HG03280 (cell line): ENCODE measurements at regions not wholly inside any gene's neighbourhood (a gene's known extent, or its start where the extent isn't known, plus 50 kb on each side); places are given as distances from the start of the nearest gene placed in this dataset.
A peak's percentile ranks its signal among the peaks of the same experiment; 100 is the strongest.

Experiments
- ATAC-seq: cut with Tn5 transposase; IDR thresholded peaks from one replicate; pipeline ENCODE4 v1.9.1; 2021; ENCODE audit warnings: mild to moderate bottlenecking, moderate library complexity; ENCODE audit not compliant: unreplicated experiment

DNA sequence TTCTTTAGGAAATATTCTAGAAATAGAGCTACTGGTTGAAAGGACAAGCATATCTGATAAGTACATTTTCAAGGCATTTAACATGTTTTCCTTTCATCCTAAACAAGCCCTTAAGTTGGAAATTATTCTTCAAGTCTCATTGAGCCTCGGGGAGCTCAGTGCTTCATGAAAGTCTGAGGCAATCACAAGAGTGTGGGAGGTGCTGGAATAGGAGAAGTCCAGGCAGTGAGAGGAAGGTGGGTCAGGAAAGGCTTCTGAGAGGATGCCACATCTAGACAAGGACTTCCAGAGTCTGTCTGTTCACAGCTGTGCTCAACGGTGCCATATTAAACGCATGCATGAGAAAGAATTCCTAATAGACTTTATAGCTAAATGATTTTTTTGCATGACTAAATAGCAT lies 69.8 kb downstream of the CD83 start:
- ATAC-seq = no peak

- no peak for ATAC-seq
Observed at GRCh38 chr6:14189074-14189473, 71.5 kb downstream of the CD83 start.

DNA sequence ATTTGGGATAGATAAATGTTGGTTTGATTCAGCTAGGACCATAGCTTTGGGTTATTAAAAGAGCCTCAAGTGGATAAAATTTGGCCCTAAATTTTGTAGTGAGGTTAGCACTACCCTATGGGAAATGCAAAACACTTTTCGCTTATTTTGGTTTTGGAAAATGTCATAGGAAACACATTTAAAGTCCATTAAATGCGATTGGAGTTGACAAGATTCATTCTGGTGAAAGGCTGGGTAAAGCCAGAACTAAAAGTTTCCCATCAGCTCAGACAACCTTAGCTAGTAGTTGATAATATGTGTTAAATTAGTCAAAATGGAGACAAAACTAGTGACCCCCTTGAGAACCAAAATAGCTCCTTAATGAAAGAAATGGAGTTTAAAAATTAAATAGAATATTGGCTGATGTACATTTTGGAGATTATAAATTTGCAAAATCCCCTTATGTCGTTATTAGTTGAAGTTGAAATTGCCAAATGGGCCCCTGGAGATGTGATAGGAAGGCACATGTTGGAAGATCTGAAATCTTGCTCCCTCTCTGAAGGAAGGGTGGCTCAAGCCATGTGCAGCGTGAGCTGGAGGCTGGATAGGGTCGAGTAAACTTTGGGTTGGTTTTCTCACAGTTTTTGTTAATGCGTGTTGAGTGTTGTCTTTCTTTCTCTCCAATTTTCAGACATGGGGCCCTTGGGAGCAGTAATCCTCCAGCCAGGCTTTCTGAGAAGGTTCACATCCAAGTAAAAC lies 72.8 kb downstream of the CD83 start:
- no peak for ATAC-seq

- no peak for ATAC-seq
Observed at GRCh38 chr6:14190929-14191224, 73.3 kb downstream of the CD83 start.

GRCh38 chr6:14191761-14192160 lies 74.2 kb downstream of the CD83 start:
- ATAC-seq = no peak

- ATAC-seq = no peak
Observed at GRCh38 chr6:14192216-14192788, 74.7 kb downstream of the CD83 start.

DNA sequence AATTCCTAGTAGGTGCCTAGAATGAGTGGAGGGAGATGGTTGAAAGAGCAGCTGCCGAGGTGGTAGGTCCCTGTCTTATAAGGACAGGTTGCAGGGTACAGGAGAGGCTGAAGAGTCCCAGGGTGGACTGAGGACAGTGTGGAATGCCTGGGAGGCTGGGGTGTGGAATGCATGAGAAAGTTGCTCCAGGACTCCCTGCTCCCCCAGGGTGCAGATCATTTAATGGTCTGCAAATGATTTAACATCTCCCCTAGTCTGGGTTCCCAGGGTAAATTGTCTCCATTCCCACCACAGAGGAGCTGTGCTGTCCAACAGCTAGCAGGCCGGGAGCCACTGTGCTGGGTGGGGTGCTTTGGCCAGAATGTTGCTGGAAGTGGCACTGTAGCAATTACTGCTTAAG lies 76.0 kb downstream of the CD83 start:
- ATAC-seq = no peak

GRCh38 chr6:14194483-14194882 lies 76.9 kb downstream of the CD83 start:
- no peak for ATAC-seq

GRCh38 chr6:14194976-14195375 lies 77.4 kb downstream of the CD83 start:
- no peak for ATAC-seq

- no peak for ATAC-seq
Observed at GRCh38 chr6:14196026-14196425, 78.5 kb downstream of the CD83 start.

DNA sequence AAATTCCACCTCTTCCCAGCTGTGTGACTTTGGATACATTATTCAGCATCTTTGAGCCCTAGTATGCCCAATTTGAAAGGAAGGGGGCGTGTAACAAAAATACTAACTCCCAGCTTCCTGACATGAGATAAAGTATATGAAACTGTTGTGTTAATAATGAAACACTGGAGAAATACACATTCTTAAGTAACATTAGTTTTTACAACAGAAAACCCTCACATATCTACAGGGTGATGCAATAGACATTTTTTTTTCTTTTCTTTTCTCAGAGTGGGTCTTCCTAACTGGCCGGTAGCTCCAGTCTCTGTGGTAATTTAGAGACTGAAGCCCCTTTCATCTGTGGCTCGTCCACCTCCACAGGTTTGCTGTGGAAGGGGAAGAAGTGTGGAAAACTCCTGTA lies 79.5 kb downstream of the CD83 start:
- no peak for ATAC-seq

- no peak for ATAC-seq
Observed at GRCh38 chr6:14200047-14200446, 82.5 kb downstream of the CD83 start.

GRCh38 chr6:14202947-14203346 lies 85.4 kb downstream of the CD83 start:
- ATAC-seq = no peak

DNA sequence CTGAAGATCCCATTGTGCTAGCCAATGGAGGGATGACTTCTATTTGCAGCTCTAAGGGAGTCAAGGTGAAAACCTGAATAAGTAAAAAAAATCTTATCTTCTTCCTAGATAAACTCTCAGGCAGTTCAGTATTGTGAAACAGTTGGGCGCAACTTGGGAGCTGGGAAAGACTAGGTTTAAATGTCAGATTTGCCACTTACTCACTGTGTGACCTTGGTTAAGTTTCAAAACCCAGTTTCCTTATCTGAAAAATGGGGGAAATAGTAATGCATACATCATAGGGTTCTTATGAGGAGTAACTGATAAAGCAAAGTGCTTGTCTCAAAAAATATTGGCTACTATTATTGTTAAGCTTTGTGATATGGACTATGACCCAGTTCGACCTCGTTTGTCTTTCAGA lies 88.8 kb downstream of the CD83 start:
- ATAC-seq = no peak

DNA sequence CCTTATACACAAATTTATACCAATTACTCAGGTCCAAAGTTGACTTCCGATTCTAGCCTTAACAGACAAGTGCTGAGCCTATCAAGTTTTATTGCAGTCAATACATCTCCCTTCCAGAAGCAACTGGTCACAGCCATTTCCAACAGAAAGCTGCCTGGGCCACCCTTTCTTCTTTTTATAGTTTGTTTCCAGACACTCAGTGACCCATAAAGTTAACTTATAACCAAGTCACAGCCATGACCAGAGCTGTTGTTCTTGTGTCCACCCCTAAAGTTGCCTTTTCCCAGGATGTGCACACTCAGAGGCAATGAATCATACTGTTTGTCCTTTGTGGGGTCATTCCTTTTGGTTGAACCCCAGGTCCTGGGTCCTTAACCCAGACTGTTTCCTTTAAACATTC lies 89.9 kb downstream of the CD83 start:
- ATAC-seq = no peak

DNA sequence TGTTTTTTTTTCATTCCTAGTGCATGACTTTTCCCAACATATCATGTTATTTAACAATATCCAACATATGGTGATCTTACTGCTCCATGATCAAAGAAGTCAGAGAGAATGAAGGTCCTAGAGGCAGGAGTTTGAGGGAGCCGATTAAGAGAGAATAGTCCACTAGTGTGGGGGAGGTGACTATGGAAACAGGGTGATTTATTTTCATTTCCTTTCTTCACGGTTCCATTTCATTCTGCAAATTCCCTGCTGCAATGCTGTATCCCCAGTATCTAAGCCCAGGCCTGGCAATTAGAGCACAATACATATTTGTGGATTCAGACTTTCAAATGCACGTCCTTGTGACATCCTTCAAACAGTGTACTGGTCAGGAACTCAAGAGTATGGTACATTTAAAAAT lies 91.4 kb downstream of the CD83 start:
- ATAC-seq = no peak

- ATAC-seq = no peak
Observed at GRCh38 chr6:14210077-14210476, 92.5 kb downstream of the CD83 start.

GRCh38 chr6:14210663-14211561 lies 93.3 kb downstream of the CD83 start:
- peak; percentile 97 for ATAC-seq

GRCh38 chr6:14211562-14211942 lies 94.0 kb downstream of the CD83 start:
- ATAC-seq = no peak

GRCh38 chr6:14212020-14212419 lies 94.4 kb downstream of the CD83 start:
- ATAC-seq = no peak

DNA sequence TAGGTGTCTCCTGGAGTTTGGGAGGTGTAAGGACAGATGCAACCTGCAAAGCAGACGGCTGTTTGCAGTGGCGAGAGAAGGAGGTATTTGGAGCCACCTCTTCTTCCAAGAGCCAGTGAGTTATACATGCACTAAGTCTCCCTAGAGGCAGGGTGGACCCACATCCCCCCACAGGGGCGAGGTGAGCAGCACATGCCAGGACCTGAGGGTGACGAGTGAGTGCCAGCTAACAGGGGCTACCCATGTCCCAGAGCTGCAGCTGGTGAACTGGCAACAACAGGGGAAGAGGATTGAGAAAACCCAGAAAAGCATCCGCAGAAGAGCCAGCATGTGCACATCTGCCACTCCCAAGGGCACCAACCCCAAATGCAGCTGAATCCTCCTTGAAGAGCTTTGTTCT lies 95.1 kb downstream of the CD83 start:
- ATAC-seq = no peak
